ENCODE measurements at regions not wholly inside any gene's neighbourhood (a gene's known extent, or its start where the extent isn't known, plus 50 kb on each side); places are given as distances from the start of the nearest gene placed in this dataset.
"Not testable (repeated sequence)": the region's sequence is repeated elsewhere in the genome, so short reads cannot be mapped to it uniquely, and the experiment has no call there.

- TF ChIP-seq, protein P1, sequence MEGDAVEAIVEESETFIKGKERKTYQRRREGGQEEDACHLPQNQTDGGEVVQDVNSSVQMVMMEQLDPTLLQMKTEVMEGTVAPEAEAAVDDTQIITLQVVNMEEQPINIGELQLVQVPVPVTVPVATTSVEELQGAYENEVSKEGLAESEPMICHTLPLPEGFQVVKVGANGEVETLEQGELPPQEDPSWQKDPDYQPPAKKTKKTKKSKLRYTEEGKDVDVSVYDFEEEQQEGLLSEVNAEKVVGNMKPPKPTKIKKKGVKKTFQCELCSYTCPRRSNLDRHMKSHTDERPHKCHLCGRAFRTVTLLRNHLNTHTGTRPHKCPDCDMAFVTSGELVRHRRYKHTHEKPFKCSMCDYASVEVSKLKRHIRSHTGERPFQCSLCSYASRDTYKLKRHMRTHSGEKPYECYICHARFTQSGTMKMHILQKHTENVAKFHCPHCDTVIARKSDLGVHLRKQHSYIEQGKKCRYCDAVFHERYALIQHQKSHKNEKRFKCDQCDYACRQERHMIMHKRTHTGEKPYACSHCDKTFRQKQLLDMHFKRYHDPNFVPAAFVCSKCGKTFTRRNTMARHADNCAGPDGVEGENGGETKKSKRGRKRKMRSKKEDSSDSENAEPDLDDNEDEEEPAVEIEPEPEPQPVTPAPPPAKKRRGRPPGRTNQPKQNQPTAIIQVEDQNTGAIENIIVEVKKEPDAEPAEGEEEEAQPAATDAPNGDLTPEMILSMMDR (IDR thresholded peaks at IDR 0.05), result not testable (repeated sequence)
- not testable (repeated sequence) for TF ChIP-seq POLR2A (IDR thresholded peaks at IDR 0.05)
Observed at GRCh38 chr5:118284230-118284629, 704.1 kb downstream of the DTWD2 start.

Data from Peyer's patch (tissue), 4 donors.